ELF-1 (cell line): ENCODE measurements at regions not wholly inside any gene's neighbourhood (a gene's known extent, or its start where the extent isn't known, plus 50 kb on each side); places are given as distances from the start of the nearest gene placed in this dataset.

Source experiments
- DNase-seq: peaks from one replicate; pipeline ENCODE4 v3.0.0-alpha.2; 2016; ENCODE audit warnings: low read depth, low spot score

DNA sequence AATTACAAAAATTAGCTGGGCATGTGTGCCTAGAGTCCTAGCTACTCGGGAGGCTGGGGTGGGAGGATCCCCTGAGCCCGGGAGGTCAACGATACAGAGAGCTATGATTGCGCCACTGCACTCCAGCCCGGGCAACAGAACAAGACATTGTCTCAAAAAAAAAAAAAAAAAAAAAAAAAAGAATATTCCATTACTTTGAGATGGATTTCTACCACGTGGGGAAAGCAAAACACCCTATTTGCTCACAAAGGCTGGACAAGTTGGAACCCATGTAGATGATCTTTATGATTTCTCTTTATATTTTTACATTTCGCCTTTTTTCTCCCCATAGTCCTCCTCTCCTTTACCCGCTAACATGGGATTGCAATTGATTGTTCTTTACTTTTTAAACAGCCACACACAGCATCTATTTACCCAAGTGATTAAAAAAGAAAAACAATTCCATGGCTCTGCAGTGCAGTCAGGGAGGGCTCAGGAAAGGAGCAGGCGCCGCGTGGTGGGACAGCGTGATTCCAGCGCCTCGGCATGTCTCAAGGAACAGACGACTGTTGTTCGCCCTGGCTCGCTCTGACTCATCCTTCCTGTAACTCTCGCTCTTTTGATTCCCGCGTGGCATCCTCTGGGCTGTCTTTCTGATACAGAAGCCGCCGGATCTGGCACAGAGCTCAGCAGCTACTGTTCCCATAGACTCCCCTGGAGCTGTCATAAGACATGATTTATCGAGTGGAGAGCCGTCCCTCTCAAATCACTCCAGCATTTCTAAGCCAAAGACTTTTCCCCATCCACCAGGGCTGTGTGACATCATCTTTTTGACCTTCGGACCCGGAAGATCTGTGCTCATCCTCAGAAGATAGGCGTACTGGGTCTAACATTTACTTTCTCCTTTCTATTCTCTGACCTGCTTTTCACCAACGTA is 230.4 kb upstream of the AGAP1 start:
- DNase-seq, result peak; percentile 73

DNA sequence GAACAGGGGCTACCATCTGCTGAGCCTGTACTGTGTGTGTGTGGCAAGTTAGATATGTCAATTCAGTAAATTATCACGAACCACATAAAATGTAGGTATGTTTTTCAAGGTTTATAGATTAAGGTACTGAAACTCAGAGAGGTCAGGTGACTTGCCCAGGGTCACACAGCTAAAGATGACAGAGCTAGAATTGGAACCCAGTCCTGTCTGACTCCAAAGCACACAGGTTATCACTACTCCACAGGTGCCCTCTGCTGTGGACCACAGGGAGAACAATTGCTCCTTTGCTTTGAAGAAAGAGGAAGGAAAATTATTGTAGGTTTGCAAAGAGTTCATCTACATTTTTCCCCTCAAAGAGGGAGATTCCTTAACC is 229.7 kb upstream of the AGAP1 start:
- DNase-seq, result no peak

DNA sequence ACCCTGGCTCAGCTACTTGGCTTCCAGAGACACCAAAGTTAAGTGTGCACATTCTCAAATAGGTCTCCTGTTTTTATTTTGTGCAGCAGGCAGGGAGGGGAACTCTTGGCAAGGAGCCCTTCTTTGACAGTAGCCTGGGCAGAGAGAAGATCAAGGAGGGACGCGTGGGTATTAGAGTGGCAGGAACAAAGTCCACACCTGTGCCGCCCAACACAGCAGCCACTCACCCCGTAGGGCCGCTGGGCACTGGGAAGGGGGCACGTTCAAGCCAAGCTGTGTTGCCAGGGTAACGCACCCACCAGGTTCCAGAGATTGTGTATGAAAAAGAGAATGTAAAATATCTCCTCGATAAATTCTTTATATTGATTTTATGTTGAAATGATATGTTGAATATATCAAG is 229.3 kb upstream of the AGAP1 start:
- DNase-seq, result no peak

DNA sequence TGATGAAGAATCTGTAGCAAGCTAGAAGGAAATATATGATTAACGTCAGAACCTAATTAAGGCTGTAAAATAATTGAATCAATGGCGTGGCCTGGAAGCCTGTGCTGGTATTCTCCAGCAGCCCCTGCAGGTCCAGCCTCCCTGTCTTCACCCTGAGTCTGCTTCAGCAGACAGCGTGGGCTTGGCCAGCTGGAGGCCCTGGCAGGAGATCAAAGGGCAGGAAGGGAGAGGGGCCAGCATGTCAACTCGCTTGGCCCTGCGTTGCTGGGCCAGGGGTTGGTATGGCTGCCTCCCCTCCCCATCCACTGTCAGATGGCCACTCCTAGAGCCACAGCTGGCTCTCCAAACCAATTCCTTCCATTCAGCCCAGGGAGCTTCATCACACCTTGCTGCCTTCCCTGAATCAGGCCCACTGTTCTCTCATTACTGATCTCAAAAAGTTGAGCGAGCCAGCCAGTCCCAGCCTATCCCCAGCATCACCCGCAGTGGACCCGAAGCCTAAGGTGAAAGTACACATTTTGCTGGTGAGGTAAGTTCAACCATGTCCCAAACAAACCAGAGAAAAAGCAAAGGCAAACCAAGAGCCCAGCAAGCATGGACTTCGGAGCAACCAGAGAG is 228.4 kb upstream of the AGAP1 start:
- DNase-seq, result no peak

DNA sequence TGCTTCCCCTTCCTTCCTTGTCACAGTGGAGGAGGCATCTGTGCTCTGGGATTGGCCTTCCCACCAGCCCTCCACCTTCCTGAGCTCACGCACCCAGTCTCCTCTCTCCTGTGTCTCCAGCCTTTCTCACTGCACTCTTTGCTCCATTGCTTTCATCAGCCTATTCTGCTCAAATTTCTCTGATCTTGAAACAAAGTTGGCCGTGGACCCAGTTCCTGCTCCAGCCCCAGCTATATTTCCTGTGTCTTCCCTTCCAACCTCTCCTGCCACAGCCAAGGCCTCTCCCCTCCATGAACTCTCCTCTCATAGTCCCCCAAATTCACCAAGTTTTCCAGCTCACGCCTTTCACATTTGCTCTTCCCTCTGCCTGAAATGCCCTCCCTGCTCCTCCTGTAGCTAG is 226.6 kb upstream of the AGAP1 start:
- no peak for DNase-seq

DNA sequence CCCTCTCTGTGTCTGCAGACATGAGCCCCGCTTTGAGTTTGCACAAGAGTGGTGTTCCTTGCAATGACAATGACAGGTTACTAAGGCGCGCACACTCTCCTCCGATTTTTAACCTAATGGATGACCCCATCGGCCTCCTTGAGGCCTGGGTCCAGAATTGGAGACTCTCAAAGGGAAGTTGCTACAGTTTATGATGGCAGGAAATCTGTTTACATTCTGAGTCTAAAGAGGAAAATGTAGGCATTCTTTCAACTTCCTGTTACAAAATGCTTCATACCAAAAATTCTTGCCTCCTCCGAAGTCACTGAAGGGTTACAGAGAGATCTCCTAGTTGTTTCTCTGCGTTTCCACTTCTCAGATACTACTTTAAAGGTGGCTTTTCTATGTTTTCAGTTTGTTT is 225.3 kb upstream of the AGAP1 start:
- no peak for DNase-seq

DNA sequence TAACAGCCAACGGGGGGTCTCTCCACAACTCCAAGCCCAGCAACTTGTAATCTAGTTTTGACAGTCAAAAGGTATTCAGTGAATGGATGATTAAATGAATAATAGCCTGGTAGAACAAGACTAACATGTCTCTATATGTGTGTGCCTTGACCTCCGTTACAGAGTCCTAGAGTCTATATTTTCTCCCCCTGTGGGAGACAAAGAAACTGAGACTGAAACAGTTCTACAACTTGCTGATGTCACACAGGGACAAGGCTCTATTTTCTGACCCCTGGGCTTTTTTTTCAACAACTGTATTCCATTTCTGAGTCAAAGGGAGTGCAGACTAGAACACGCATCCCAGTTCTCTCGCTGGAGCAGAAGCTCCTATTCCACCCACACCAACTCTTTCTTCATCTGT is 223.6 kb upstream of the AGAP1 start:
- no peak for DNase-seq

DNA sequence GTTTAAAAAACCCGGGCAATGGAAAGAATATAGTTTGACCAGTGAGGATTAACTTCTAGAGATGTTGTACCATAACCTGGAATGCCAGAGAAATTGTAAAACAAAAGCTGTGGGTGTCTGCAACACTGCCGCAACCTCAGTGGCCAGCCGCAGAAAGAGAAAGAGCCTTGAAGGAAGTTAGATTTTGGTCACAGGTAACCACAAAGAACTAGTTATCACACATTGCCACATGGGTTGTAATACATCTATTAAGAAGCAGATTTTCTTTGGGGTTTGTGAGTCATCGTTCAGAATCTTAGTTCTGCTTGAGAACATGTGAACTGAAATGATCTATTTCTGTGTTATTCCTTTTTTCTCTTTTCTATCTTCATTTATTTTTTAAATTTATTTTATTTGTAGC is 222.9 kb upstream of the AGAP1 start:
- DNase-seq, result no peak

DNA sequence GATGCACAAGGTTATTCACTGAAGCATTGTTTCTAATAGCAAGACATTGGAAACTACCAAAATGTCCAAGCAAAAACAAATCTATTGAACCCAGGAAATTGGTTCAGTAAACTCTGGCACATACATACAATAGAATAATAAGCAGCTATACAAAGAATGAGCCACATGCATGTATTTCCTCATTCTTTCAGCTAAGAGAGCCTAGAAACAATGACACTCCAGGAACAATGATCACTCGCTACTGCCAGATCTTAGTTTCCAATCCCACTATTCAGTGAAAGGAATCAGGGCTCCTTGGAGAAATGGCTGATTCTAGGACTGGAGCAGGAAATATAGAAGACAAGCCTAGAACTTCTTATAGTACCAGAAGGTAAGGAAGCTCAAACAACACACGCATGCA is 221.9 kb upstream of the AGAP1 start:
- no peak for DNase-seq

DNA sequence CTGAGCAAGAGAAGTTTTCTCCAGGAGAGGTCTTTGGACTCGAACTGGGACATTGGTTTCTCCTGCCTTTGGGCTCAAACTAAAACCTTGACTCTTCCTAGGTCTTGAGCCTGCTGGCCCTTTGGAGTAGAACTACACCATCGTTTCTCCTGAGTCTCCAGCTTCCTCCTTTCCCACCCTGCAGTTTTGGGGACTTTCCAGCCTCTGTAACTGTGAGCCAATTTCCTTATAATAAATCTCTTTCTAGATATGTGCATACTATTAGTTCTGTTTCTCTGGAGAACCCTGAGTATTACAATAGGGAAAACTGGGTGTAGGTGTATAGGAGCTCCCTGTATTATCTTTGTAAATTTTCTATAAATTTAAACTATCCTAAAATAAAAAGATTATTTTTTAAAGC is 219.8 kb upstream of the AGAP1 start:
- DNase-seq, result no peak

DNA sequence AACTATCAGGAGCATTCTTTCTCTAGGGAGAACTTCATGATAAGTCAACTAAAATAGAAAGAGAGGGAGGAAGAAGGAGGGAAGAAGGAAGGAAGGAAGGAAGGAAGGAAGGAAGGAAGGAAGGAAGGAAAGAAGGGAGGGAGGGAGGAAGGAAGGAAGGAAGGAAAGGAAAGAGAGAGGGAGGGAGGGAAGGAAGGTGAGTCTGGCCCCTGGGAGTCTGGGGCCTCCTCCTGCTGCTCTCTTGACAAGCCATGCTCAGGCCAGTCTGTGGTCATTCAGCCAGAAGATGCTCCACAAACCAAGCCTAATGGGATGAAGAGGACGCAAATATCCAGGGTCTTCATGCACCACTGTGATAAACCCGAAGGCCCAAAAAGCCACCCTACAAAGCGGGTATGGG is 216.4 kb upstream of the AGAP1 start:
- no peak for DNase-seq

DNA sequence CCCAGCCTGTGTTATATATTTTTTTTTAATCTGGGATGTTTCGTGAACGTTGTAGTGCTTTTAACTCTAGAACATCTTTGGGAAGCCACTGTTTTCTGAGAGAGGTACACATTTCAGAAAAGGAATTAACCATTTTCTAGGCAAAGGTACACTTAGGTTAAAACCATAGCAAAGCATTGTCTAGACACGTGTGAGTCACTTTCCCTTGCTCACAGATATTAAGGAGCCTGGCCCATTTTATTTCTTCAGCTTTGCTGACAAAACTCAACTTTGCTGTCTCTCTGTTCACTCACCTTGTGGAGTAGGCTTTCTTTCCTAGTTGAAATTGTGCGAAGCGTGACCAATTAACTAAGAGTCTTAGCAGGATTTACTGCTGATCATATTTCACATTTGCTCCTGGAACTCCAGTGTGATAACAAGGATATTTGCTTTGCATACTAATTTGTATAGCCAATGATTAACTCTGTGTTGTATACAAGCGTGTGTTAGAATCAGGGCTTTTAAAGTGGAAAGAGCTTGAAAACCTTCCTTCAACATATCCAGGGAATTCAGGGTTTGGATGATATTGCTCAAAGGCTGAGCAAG is 215.0 kb upstream of the AGAP1 start:
- DNase-seq, result no peak

DNA sequence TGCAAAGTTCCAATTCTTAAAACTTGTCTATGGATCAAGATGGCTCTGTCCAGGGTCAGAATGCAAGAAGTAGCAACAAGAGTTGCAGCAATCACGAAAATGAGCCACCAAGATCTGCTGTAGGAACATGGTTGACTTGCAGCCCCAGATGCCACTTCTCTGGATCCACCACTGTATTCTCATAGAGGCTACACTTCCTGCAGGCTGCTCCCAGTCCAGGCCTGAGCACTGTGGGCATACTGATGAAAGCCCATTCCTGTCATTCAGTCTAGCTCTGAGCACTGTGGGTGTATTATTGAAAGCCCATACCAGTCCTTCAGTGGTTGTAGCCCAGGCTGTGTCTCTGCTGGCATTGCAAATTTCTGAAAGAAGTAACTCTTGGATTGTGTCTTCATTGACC is 213.9 kb upstream of the AGAP1 start:
- no peak for DNase-seq

DNA sequence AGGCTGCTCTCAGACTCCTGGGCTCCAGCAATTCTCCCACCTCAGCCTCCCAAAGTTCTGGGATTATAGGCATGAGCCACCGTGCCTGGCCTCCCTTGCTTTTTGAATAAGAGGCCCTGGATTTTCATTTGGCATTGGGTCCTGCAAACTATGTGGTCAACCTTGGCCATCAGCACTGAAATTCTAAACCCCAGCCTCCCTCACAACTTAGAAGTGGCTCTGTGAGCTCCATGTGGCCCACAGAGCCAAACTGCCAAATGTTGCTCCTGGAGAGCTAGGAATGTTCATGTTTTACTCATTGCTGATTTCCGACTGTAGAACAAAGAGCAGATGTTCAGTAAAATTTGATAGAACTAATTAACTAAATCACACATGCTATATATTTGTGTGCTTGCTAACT is 210.6 kb upstream of the AGAP1 start:
- no peak for DNase-seq

DNA sequence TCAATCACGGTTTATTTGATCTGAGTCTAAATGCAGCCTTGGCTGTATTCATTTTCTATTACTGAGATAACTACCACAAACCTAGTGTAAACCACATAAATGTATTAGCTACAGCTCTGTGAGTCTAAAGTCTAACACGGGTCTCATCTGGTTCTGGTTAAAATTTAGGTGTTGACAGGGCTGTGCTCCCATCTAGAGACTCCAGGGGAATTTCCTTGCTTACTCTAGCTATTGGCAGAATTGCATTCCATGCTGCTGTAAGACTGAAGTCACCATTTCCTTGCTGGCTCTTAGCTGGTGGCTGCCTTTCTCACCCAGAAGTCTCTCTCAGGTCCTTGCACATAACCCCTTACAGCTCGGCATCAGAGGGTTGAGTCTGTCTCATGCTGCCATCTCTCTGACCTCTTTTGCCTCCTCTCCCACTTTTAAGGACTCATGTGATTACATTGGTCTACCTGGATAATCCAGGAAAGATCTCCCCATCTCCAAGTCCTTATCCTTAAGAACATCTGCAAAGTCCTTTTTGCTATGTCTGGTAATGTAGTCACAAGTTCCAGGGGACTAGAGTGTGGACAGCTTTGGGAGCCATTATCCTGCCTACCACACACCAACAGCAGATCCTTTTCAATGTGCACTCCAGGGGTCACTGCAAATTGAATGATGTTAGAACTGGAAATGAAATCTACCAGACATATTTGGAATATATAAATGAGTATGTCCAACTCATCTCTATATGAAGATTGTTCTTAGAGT is 207.0 kb upstream of the AGAP1 start:
- no peak for DNase-seq

DNA sequence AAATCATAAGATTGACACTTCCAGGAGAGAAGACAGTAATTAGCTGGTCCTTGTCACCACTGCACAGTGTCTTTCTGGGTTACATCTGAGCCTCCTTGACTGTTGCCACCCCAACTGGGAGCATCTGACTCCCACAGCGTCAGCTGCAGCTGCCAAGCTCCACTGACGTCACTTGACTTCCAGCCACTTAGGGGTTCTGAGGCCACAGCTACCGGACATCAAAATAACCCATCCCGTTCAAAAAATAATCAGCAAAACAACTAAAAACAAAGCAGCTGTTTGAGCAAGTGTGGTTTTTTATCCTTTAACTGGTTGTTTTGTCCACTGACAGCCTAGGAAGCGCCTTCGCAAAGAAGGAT is 206.5 kb upstream of the AGAP1 start:
- no peak for DNase-seq

DNA sequence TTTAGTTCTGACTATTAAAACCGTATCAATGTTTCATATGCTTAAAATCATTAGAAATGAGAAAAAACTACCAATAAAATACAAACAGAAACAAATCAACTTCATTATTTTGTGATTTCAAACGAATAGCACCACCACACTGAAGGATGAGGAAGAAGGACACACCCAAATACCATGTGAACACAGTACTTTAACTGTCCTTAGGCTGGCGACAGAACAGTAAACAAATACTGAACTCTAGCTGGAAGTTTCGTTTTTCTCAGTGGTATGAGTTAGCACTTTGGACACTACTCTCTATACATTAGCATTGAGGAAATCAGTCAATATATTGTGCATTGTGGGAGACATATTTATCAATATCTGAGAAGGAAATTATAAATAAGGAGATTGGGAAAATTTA is 202.4 kb upstream of the AGAP1 start:
- DNase-seq, result no peak

DNA sequence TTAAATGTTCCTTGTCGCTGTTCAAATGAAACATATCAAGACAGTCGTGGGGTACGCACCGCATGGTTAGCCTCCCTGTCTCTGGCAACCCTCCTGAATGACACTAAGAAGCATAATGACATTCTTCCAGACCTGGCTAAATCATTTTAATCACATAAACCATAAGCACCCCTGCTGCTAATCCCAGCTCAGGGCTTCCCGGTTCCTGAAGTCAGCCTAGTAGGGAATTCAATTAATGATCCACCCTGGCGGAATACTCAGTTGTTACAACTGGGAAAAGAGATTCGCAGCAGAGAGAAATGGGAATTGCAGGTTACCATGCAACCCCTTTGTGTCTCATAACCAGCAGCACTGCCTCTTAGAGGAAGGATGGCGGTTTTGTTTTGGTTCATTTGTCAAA is 200.8 kb upstream of the AGAP1 start:
- no peak for DNase-seq

DNA sequence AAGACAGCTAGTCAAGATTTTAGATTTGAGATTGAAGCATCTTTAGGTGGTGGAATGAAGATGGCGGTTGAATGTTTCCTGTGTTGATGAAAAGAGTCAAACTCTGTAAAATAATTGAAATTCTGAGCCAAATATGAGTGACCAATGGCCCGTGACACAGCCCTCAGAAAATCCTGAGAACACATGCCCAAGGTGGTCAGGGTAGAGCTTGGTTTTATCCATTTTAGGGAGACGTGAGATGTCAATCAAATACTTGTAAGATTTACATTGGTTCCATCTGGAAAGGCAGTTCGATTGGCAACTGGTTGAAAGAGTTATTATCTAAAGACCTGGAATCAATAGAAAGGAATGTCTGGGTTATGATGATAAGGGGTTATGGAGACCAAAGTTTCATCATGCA is 198.0 kb upstream of the AGAP1 start:
- DNase-seq, result no peak

DNA sequence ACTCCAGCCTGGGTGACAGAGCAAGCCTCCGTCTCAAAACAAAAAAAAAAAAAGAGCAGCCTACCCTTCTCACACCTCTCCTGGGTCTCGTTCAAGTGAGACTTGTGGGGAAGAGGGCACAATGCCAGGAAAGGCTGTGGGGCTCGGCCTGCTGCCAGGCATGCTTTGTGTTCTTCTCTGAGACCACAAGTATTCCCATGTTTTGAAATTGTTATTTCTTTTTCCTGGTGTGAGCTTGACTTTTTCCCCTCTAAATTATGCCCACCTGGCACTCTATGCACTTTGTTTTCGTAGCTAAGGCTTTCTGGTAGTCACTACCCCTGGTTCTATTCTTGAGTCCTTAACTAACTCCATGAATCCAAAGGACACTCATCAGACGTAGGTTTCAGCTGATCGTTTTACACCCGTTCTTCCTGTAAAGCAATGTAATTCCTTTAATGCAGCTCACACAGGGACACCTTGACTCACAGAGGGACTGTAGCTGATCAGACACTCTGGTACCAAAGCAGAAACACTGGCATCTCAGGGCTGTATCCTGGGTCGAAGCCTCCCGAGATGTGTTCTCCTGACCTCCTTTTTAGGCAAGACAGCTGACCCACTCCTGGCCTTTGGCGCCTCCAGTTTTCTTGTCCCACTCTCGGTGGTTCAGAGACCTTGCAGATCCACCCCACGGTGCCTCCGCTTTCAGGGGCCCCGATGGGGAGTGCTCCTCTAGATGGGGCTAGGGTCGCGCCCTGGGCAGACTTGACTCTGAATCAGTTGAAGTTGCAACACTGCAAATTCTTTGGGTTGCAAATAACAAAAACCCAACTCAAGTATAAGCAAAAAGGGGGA is 193.3 kb upstream of the AGAP1 start:
- DNase-seq, result no peak

DNA sequence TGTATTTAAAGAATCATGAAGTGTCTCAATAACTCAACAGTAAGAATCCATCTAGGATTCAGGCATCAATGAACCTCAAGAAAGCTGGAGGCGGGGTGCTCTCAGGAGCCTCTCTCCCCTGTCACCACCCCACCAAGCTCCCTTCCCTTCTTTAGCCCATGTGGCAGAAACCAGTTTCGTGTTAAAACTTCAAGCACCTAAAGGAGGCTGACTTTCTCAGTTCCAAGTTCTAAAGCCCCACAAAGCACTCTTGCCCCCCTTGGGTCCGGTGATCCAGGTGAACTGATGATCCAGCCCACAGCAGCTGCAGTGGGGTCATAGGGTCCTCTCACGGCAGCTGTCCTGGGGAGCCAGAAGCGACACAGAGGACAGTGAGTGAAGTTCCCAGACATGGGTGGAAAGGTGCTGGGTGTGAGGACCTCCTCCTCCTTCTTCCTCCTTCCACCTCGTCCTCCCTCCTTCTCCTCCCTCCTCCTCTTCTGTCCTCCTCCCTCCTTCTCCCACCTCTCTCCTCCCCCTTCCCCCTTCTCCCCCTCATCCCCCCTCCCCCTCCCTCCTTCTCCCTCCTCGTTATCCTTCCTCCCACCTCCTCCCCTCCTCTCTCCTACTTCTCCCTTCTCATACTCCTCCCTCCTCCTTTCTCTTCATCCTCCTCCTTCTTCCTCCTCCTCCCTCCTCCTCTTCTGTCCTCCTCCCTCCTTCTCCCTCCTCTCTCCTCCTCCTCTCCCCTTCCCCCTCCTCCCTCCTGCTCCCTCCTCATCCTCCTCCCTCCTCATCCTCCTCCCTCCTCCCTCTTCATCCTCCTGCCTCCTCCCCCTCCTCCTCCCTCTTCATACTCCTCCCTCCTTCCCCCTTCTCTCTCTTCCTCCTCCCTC is 192.4 kb upstream of the AGAP1 start:
- DNase-seq, result no peak
